HCT116 (cell line): ENCODE measurements at regions not wholly inside any gene's neighbourhood (a gene's known extent, or its start where the extent isn't known, plus 50 kb on each side); places are given as distances from the start of the nearest gene placed in this dataset.

Experiments
- ATAC-seq: fragments of 200-7000 bp; cut with Tn5 transposase; 2 replicates; pipeline ENCODE4 v1.9.1; 2020; ENCODE audit warnings: mild to moderate bottlenecking, moderate library complexity
- BruUV-seq: library from RNA; stranded (reverse); fragments of 400-500 nt; replicated peaks from 2 replicates; lab custom pipeline; 2021; lab: Mats Ljungman, UMichigan
- CTCF ChIA-PET: fragments of 300-600 bp; sonication (Branson Sonifier 250); formaldehyde crosslinking; loops from one replicate; lab custom pipeline; 2021; ENCODE audit warnings: antibody characterized with exemption; lab: Charles Lee
- POLR2A ChIA-PET: fragments of 300-600, 350-600 bp; sonication (Branson Sonifier 250); formaldehyde crosslinking; loops from one replicate; lab custom pipeline; 2021; ENCODE audit warnings: antibody characterized with exemption; lab: Charles Lee
- RAD21 ChIA-PET, 2 experiments: fragments of 300-600 bp; sonication (Branson Sonifier 250); formaldehyde crosslinking; loops; one replicate each; lab custom pipeline; 2023; ENCODE audit warnings: low total read pairs in 2 of 2; ENCODE audit not compliant: uncharacterized antibody in 2 of 2, unreplicated experiment in 2 of 2, low non-redundant PET in 1 of 2; lab: Charles Lee
- DNase-seq: peaks from one replicate; pipeline ENCODE4 v3.0.0-alpha.2; 2010; ENCODE audit warnings: low read depth, low spot score
- H2AFZ ChIP-seq: fragments of 200-600 bp; shearing (Covaris generic), sonication (generic); 2 replicates; pipeline ENCODE4 v1.6.1; 2017; ENCODE audit warnings: low read depth, mixed run types, mixed read lengths, antibody characterized with exemption, low read length; ENCODE audit not compliant: poor library complexity, severe bottlenecking
- H3K27ac ChIP-seq: 2 replicates; pipeline ENCODE4 v1.5.1; 2012; ENCODE audit warnings: low read depth, low read length
- H3K27me3 ChIP-seq: fragments of 200-600 bp; sonication (generic); 2 replicates; pipeline ENCODE4 v1.6.1; 2016; ENCODE audit warnings: mixed run types, low read length, mixed read lengths; ENCODE audit not compliant: insufficient read depth
- H3K36me3 ChIP-seq, 2 experiments: fragments of 200-500 bp in 1 of 2; fragments of 200-600 bp in 1 of 2; sonication (Bioruptor generic) in 1 of 2; sonication (generic) in 1 of 2; 2 replicates each; pipeline versions ENCODE4 v1.5.1 to v1.6.1; 2014 to 2016; ENCODE audit warnings: low read length in 2 of 2, inconsistent platforms in 1 of 2, mixed read lengths in 1 of 2, mixed run types in 1 of 2; ENCODE audit not compliant: insufficient read depth in 2 of 2, control insufficient read depth in 1 of 2
- H3K4me1 ChIP-seq, 2 experiments: fragments of 200-600 bp in 1 of 2; sonication (generic) in 1 of 2; 2 replicates each; pipeline versions ENCODE4 v1.5.1 to v1.6.1; 2012 to 2017; ENCODE audit warnings: low read length in 2 of 2, inconsistent platforms in 1 of 2, mild to moderate bottlenecking in 1 of 2, mixed read lengths in 1 of 2, mixed run types in 1 of 2, moderate library complexity in 1 of 2; ENCODE audit not compliant: insufficient read depth in 2 of 2, control insufficient read depth in 1 of 2
- H3K4me2 ChIP-seq: fragments of 200-600 bp; sonication (generic); 2 replicates; pipeline ENCODE4 v1.6.1; 2017; ENCODE audit warnings: mixed run types, low read length, mixed read lengths
- H3K4me3 ChIP-seq, 2 experiments: fragments of 200-600 bp in 1 of 2; sonication (generic) in 1 of 2; replicated peaks in 1 of 2; 2 replicates each; pipeline ENCODE4 v1.5.1; 2011 to 2016; ENCODE audit warnings: low read length in 2 of 2, control low read depth in 1 of 2, low read depth in 1 of 2, mild to moderate bottlenecking in 1 of 2, mixed read lengths in 1 of 2, mixed run types in 1 of 2
- H3K79me2 ChIP-seq: fragments of 200-600 bp; sonication (generic); 2 replicates; pipeline ENCODE4 v1.6.1; 2017; ENCODE audit warnings: mild to moderate bottlenecking, mixed run types, low read length, moderate library complexity, mixed read lengths; ENCODE audit not compliant: insufficient read depth
- H3K9ac ChIP-seq: fragments of 200-600 bp; sonication (generic); 2 replicates; pipeline ENCODE4 v1.6.1; 2016; ENCODE audit warnings: low read length, mixed read lengths
- H3K9me2 ChIP-seq: fragments of 200-600 bp; sonication (generic), shearing (Covaris generic); 2 replicates; pipeline ENCODE4 v1.6.1; 2017; ENCODE audit warnings: mixed run types, mild to moderate bottlenecking, moderate library complexity; ENCODE audit not compliant: insufficient read depth
- H3K9me3 ChIP-seq, 2 experiments: fragments of 200-500 bp in 1 of 2; fragments of 200-600 bp in 1 of 2; sonication (Bioruptor generic) in 1 of 2; sonication (generic) in 1 of 2; 2 replicates each; pipeline ENCODE4 v1.6.1; 2014 to 2017; ENCODE audit warnings: low read length in 2 of 2, mixed read lengths in 2 of 2, inconsistent platforms in 1 of 2, low read depth in 1 of 2, mild to moderate bottlenecking in 1 of 2, mixed run types in 1 of 2, moderate library complexity in 1 of 2; ENCODE audit not compliant: control insufficient read depth in 1 of 2, insufficient read depth in 1 of 2
- H4K20me1 ChIP-seq: fragments of 200-600 bp; sonication (generic), shearing (Covaris generic); 2 replicates; pipeline ENCODE4 v1.6.1; 2017; ENCODE audit warnings: mixed run types, mild to moderate bottlenecking, moderate library complexity; ENCODE audit not compliant: insufficient read depth
- CEBPB ChIP-seq: IDR thresholded peaks from 2 replicates; pipeline ENCODE4 v1.6.1; 2012; ENCODE audit warnings: low read depth
- ELF1 ChIP-seq: IDR thresholded peaks from 2 replicates; pipeline ENCODE4 v1.6.1; 2012; ENCODE audit warnings: low read depth, borderline replicate concordance
- EZH2 ChIP-seq: fragments of 200-600 bp; sonication (generic); IDR thresholded peaks from 2 replicates; pipeline ENCODE4 v1.6.1; 2017; ENCODE audit warnings: antibody characterized with exemption, mixed run types
- FOSL1 ChIP-seq: IDR thresholded peaks from 2 replicates; pipeline ENCODE4 v1.6.1; 2012; ENCODE audit warnings: low read depth
- JUND ChIP-seq: IDR thresholded peaks from 2 replicates; pipeline ENCODE4 v1.6.1; 2012
- POLR2A ChIP-seq: IDR thresholded peaks from 2 replicates; pipeline ENCODE4 v1.7.0; 2011; ENCODE audit warnings: borderline replicate concordance; ENCODE audit not compliant: insufficient read depth, insufficient read length; ENCODE audit errors: extremely low read depth
- POLR2AphosphoS5 ChIP-seq: IDR thresholded peaks from 2 replicates; pipeline ENCODE4 v1.6.1; 2011; ENCODE audit warnings: mild to moderate bottlenecking, low read depth, low read length, moderate library complexity
- RAD21 ChIP-seq: IDR thresholded peaks from 2 replicates; pipeline ENCODE4 v1.6.1; 2012; ENCODE audit warnings: low read depth, mild to moderate bottlenecking
- SIN3A ChIP-seq: IDR thresholded peaks from 2 replicates; pipeline ENCODE4 v1.6.1; 2012; ENCODE audit warnings: low read depth
- SP1 ChIP-seq: IDR thresholded peaks from 2 replicates; pipeline ENCODE4 v1.6.1; 2012; ENCODE audit warnings: low read depth
- SRF ChIP-seq: IDR thresholded peaks from 2 replicates; pipeline ENCODE4 v1.6.1; 2012; ENCODE audit warnings: low read depth
- TCF7L2 ChIP-seq: IDR thresholded peaks from 2 replicates; pipeline ENCODE4 v1.7.0; 2011; ENCODE audit warnings: borderline replicate concordance, inconsistent platforms; ENCODE audit not compliant: insufficient read depth, insufficient read length; ENCODE audit errors: extremely low read depth
- YY1 ChIP-seq: IDR thresholded peaks from 2 replicates; pipeline ENCODE4 v1.6.1; 2011; ENCODE audit warnings: low read length, low read depth, moderate library complexity, mild to moderate bottlenecking; ENCODE audit not compliant: insufficient replicate concordance; ENCODE audit errors: extremely low read depth
- ZNF274 ChIP-seq: fragments of 200-500 bp; sonication (Bioruptor generic); IDR thresholded peaks from 2 replicates; pipeline ENCODE4 v1.6.1; 2014; ENCODE audit warnings: mild to moderate bottlenecking, low read depth, low read length, inconsistent platforms
- intact Hi-C: fragments of 100-400 bp; cut with micrococcal nuclease; formaldehyde crosslinking; loops from 2 replicates; pipeline ENCODE4 v1.10.0; 2022
- TF ChIP-seq, protein P1 (sequence below), 3 experiments: fragments of 200-600 bp in 1 of 3; sonication (generic) in 1 of 3; IDR thresholded peaks in 2 of 3; conservative IDR thresholded peaks in 1 of 3; 2 replicates each; pipeline ENCODE4 v1.5.1; 2012 to 2017; ENCODE audit warnings: low read depth in 2 of 3, low read length in 2 of 3, antibody characterized with exemption in 1 of 3, borderline replicate concordance in 1 of 3, control low read depth in 1 of 3, mild to moderate bottlenecking in 1 of 3, mixed read lengths in 1 of 3, mixed run types in 1 of 3, moderate library complexity in 1 of 3; ENCODE audit not compliant: insufficient read depth in 1 of 3
- TF ChIP-seq, protein P2 (sequence below): IDR thresholded peaks from 2 replicates; pipeline ENCODE4 v1.6.1; 2011; ENCODE audit warnings: mild to moderate bottlenecking, low read length, moderate library complexity; ENCODE audit not compliant: insufficient replicate concordance; ENCODE audit errors: extremely low read depth
- TF ChIP-seq, protein P3 (sequence below): IDR thresholded peaks from 2 replicates; pipeline ENCODE4 v1.6.1; 2012; ENCODE audit warnings: low read depth

DNA sequence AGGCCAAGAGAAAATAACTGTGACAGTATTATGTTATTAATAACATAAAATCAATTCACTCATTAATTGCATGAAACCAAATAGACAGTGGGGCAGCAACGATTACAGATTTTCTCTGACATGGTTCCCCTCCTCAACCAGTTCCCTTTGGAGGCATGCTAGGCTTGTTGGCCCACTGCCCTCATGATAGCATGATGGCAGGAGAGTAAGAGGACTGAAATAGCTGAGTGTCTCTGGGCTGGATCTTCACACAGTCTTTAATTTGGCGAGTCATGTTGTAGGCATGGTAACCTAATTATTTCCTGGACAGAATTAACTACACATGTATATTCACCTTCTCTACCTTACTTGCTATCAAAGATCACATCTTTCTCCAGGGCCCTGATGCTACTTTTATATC is 266.2 kb upstream of the PELI2 start:
- no TSS peak for BruUV-seq
- intact Hi-C loops = loop anchor here (10.0 kb wide), 1 partner anchor 407 kb away; the partner anchor contains the start of gene TBPL2
- ChIA-PET POLR2A (no interaction called here), CTCF (no interaction called here), RAD21 (no interaction called here)
- ATAC-seq (no peak), DNase-seq (no peak)
- H2AFZ ChIP-seq = no peak overlapping the region
- H3K27me3 ChIP-seq = no peaks in the 10 kb centered on the region
- H3K79me2 ChIP-seq = no peaks in the 10 kb centered on the region
- no peak overlapping the region for H3K4me2 ChIP-seq
- no peak overlapping the region for H3K9ac ChIP-seq
- TF ChIP-seq CEBPB (no peak), ELF1 (no peak), SIN3A (no peak), POLR2AphosphoS5 (no peak), ZNF274 (no peak), SRF (no peak), JUND (no peak), FOSL1 (no peak), TCF7L2 (no peak), RAD21 (no peak), POLR2A (no peak), EZH2 (no peak), YY1 (no peak), SP1 (no peak)
- TF ChIP-seq, protein P1, sequence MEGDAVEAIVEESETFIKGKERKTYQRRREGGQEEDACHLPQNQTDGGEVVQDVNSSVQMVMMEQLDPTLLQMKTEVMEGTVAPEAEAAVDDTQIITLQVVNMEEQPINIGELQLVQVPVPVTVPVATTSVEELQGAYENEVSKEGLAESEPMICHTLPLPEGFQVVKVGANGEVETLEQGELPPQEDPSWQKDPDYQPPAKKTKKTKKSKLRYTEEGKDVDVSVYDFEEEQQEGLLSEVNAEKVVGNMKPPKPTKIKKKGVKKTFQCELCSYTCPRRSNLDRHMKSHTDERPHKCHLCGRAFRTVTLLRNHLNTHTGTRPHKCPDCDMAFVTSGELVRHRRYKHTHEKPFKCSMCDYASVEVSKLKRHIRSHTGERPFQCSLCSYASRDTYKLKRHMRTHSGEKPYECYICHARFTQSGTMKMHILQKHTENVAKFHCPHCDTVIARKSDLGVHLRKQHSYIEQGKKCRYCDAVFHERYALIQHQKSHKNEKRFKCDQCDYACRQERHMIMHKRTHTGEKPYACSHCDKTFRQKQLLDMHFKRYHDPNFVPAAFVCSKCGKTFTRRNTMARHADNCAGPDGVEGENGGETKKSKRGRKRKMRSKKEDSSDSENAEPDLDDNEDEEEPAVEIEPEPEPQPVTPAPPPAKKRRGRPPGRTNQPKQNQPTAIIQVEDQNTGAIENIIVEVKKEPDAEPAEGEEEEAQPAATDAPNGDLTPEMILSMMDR (IDR thresholded peaks at IDR 0.05 in 2 of 3, conservative IDR thresholded peaks at IDR 0.05 in 1 of 3; ENCODE audit: borderline replicate concordance in 1 of 3, insufficient read depth in 1 of 3, low read depth in 2 of 3, low read length in 2 of 3) = no peak
- TF ChIP-seq, protein P2, sequence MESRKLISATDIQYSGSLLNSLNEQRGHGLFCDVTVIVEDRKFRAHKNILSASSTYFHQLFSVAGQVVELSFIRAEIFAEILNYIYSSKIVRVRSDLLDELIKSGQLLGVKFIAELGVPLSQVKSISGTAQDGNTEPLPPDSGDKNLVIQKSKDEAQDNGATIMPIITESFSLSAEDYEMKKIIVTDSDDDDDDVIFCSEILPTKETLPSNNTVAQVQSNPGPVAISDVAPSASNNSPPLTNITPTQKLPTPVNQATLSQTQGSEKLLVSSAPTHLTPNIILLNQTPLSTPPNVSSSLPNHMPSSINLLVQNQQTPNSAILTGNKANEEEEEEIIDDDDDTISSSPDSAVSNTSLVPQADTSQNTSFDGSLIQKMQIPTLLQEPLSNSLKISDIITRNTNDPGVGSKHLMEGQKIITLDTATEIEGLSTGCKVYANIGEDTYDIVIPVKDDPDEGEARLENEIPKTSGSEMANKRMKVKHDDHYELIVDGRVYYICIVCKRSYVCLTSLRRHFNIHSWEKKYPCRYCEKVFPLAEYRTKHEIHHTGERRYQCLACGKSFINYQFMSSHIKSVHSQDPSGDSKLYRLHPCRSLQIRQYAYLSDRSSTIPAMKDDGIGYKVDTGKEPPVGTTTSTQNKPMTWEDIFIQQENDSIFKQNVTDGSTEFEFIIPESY = no peak
- TF ChIP-seq, protein P3, sequence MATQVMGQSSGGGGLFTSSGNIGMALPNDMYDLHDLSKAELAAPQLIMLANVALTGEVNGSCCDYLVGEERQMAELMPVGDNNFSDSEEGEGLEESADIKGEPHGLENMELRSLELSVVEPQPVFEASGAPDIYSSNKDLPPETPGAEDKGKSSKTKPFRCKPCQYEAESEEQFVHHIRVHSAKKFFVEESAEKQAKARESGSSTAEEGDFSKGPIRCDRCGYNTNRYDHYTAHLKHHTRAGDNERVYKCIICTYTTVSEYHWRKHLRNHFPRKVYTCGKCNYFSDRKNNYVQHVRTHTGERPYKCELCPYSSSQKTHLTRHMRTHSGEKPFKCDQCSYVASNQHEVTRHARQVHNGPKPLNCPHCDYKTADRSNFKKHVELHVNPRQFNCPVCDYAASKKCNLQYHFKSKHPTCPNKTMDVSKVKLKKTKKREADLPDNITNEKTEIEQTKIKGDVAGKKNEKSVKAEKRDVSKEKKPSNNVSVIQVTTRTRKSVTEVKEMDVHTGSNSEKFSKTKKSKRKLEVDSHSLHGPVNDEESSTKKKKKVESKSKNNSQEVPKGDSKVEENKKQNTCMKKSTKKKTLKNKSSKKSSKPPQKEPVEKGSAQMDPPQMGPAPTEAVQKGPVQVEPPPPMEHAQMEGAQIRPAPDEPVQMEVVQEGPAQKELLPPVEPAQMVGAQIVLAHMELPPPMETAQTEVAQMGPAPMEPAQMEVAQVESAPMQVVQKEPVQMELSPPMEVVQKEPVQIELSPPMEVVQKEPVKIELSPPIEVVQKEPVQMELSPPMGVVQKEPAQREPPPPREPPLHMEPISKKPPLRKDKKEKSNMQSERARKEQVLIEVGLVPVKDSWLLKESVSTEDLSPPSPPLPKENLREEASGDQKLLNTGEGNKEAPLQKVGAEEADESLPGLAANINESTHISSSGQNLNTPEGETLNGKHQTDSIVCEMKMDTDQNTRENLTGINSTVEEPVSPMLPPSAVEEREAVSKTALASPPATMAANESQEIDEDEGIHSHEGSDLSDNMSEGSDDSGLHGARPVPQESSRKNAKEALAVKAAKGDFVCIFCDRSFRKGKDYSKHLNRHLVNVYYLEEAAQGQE = no peak
- no peaks in the 10 kb centered on the region for H3K9me2 ChIP-seq
- no peaks in the 10 kb centered on the region for H4K20me1 ChIP-seq
- H3K36me3 ChIP-seq = no peaks in the 10 kb centered on the region
- no peaks in the 10 kb centered on the region for H3K9me3 ChIP-seq
- no peak overlapping the region for H3K27ac ChIP-seq
- peaks cover 5 to 24% of the 10 kb centered on the region in 2 experiments; a peak in 3 of 4 replicates for H3K4me1 ChIP-seq
- no peak overlapping the region for H3K4me3 ChIP-seq
